ENCODE measurements at regions not wholly inside any gene's neighbourhood (a gene's known extent, or its start where the extent isn't known, plus 50 kb on each side); places are given as distances from the start of the nearest gene placed in this dataset.

GRCh38 chrX:10749113-10749512 is 128.7 kb upstream of the MID1 start:
- no peak for DNase-seq

- DNase-seq: no peak
Observed at GRCh38 chrX:10750581-10750980, 130.2 kb upstream of the MID1 start.

DNA sequence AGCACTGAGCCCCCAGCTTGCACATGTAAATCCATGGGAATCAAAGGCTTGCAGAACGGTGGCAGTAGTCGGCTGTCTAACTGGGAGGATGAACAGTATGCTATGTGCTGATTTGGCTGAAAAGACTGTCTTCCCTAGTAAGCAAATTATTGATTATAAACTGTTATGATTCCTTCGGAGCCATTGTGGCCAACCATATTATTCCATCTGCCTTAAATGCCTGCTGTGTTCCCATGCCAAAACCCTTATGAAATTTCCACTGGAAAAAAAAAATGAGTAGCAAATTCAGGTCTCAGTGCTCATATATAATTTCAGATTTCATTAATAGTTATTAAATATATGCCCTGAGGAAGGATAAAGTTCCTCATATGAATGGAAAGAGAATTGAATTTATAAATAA is 132.7 kb upstream of the MID1 start:
- no peak for DNase-seq

- no peak for DNase-seq
Observed at GRCh38 chrX:10754445-10754844, 134.1 kb upstream of the MID1 start.

- peak; percentile 43 to 54 for DNase-seq
Observed at GRCh38 chrX:10755439-10756334, 135.3 kb upstream of the MID1 start.

DNA sequence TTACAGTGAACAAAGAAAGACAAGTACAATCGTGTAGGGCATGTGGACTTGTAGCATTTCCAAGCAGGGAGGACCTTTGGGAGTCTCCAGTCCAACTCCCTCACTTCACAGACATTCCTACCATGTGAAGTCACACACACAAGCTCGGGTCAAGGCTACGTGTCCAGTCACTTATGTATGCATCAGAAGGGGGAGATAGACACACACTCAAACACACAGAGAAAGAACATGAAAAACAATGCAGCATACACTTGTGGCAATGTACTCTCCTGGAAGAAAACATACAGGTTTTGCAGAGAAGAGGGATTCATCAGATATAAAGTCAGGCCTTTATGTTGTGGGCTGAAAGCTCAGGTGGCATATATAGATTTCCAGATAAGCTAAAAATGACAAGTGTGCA is 136.1 kb upstream of the MID1 start:
- no peak for DNase-seq

DNA sequence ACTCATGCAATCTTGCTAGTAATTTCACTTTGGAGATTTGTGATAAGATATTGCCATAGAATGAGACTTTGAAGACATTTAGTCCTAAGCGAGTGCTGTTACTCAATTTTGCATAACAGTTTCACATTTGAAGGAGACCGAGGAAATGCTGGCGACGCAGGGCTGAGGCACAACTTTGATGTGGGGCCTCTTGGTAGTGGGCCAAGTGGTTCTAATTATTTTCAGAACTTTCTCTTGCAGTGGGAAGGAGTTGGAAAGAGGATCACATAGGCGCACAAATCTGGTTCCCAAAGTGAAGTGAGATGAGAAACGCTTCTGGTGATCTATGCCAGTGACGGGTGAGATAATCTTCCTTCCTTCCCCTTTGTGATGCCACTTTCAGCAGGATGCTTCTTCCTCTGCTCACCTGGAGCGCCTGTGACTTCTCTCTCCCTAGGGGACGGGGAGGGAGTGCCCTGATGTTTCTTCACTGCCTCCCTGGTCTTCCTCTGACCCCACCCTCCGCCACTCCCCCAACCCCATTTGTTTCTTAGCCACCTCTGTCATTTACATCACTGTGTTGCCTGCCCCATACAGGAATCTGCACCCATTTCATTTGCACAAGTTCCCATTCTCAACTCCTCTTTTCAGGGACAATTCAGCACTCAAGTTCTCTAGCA is 138.9 kb upstream of the MID1 start:
- DNase-seq: no peak

DNA sequence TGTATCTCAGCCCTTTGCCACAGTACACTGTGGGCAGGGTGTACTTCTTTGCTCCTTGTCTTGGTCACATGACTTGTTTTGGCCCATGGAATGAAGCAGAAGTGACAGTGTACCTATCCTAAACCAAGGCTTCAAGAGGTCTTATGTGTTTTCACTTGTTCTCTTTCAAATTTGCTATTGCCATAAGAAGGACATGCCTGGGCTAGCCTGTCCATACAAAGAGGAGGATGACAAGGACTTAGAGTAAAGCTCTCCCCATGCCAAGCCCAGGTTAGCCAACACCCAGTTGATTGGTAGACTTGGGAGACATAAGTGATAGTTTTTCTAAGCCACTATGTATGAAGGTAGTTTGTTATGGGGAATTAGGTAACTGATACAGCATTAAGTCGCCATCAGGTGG is 141.1 kb upstream of the MID1 start:
- no peak for DNase-seq

- DNase-seq: peak; percentile 9 to 31
Observed at GRCh38 chrX:10769195-10769594, 148.8 kb upstream of the MID1 start.

DNA sequence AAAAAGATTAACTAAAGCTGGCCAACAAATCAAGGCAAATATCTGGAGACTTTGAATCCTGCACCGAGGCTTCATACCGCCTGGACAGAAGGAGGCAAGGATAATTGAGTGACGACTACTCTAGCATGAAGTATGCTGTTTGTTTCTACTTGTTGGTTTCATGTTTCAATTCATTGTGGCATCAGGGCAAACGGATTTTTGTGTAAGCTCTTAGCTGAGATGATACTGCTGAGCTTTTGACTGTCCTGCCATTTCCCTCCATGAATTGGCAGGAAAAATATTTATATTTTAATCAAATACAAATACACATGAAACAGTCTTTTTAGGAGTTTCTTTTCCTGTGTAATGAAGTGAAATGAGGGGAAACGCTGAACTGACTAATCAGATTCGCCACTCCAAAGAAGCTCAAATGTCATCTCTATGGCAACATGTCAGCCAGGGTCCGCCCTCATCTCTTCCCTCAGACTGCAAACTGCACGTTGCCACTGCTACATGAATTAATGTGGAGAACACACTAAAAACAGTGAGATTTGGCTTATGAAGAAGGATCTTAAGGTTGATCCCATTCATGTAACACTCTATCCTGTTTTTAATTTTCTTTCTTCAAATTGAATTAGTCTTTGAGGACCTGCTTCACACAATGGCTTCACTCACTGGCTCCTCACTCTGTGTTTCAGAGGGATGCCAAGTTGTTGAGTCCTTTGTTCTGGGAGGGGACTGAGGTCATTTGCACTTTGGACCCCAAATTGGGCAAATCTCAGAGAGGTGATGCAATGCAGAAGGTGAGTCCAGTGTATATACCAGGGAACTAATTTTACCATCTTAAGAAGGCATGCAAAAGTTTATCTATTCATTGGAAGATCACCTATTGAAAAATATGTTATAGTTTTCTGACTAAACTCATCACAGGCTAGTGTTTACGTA is 149.6 kb upstream of the MID1 start:
- DNase-seq: no peak

DNA sequence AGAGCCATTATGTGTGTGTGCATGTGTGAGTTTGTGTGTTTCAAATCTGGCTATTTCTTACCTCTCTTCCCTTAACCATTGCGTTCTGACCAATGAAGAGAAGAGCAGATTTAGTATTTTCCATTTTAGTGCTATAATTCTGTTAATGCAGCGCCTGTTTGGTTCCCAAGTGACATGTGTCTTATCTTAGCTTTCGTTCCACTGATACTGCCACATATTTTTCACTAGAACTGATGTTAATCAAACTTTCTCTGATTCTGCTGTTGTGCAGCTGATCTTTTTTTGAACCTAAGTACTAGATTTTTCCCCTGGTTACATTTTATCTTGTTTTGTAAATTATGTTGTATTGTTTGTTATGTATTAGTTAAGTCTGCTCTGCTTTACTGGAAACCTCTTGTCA is 152.9 kb upstream of the MID1 start:
- DNase-seq: no peak

- no peak for DNase-seq
Observed at GRCh38 chrX:10781847-10782530, 161.6 kb upstream of the MID1 start.

- DNase-seq: no peak
Observed at GRCh38 chrX:10783451-10783995, 163.1 kb upstream of the MID1 start.

GRCh38 chrX:10787264-10787663 is 166.9 kb upstream of the MID1 start:
- DNase-seq: no peak

GRCh38 chrX:10794203-10794630 is 173.8 kb upstream of the MID1 start:
- DNase-seq: no peak

DNA sequence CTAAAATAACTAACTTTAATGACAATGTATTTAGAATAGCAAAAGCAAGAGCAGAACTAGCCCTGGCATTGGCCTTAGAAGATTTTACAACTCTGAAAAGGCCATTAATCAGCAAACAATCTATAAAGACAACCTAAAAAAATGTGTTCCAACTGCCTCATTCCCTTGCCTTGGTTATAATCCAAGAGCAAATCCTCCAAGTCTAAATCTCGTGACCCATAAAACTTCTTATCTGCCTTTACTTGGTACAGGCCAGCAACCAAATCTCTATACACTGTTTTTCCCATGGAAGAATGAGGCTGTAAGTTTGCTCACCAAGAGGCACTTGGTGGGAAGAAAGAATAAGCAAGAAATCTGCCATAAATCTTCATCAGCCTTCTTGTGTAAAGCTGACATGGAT is 175.3 kb upstream of the MID1 start:
- no peak for DNase-seq

- no peak for DNase-seq
Observed at GRCh38 chrX:10797466-10797865, 177.1 kb upstream of the MID1 start.

DNA sequence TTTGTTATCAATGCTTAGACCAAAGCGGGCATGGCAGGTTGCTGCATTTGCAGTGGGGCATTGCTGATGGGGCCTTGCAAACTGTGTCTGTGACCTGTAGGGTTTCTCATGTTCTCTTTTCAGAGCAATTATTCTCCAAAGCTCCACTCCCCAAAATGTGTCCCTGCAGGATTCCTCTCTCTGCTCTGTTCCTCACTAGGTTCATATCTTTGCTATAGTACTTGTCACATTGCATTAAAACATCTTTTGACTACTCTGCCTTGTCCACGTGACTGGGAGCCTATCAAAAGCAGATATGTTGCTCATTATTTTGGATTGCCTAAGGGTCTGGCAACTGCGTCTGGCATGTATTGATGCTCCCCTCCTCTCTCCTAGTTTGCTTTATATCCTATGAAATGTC is 177.7 kb upstream of the MID1 start:
- DNase-seq: no peak

- DNase-seq: no peak
Observed at GRCh38 chrX:10800796-10801195, 180.4 kb upstream of the MID1 start.

DNA sequence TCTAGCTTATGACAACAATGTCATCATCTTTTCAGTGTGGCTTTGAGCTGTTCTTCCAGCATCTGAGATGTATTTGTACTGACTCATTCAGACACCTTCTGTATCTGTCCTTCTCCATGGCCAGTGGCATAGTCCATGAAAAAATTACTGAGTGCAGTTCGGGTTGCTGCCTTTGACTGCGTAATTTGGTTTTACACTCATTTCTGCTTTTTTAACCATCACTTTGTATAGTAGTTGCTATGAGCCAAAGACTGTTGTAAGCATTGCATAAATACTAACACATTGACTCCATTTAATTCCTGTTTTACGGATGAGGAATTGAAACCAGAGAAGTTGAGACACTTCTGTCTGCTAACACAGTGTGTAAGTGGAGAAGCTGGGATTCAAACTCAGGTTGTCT is 190.7 kb upstream of the MID1 start:
- DNase-seq: peak; percentile 34 to 62

GRCh38 chrX:10813761-10814160 is 193.4 kb upstream of the MID1 start:
- no peak for DNase-seq

DNA sequence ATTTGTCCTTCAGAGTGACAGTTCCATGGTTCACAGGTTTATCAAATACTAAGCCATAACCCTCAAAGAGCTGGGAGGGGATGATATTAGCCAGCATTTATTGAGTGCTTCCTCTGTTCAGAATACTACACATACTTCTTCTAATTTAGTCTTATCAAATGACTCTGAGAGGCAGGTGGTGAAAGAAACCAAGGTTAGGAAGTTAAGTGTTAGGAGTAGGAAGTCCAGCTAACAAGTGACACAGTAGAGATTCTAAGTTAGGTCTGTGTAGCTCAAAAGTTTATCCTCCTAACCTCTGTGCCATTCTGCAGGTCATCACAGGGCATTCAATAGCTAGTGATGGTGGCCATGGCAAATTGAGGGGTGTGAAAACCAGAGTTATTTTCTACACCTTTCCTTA is 198.3 kb upstream of the MID1 start:
- no peak for DNase-seq
